ENCODE measurements at regions not wholly inside any gene's neighbourhood (a gene's known extent, or its start where the extent isn't known, plus 50 kb on each side); places are given as distances from the start of the nearest gene placed in this dataset.

DNA sequence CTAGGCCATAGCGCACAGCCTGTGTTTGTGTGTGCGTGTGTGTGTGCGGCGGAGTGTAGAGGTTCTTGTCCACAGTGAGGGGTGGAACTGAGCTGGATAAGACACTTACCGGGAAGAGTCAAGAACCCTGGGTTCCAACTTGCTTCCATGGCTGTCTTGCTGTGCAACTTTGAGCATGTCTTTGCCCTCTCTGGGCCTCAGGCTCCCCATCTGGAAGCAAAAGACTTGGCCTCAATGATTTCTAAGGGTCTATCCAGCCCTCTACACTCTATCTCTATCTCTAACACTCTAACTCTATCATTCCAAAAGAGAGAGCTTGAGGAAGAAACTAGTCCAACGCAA, 121.3 kb upstream of the PJA1 start:
- TF ChIP-seq CTCF (IDR thresholded peaks at IDR 0.05; ENCODE audit: low read depth, low read length): no peak
- no peak overlapping the region for H3K4me3 ChIP-seq (ENCODE audit: low read depth, low read length)

GRCh38 chrX:69285881-69286564, 120.8 kb upstream of the PJA1 start:
- peak overlapping the region; percentile 49 for H3K4me3 ChIP-seq (ENCODE audit: low read depth, low read length)

GRCh38 chrX:69285401-69285877, 120.2 kb upstream of the PJA1 start:
- no peak for TF ChIP-seq CTCF (IDR thresholded peaks at IDR 0.05; ENCODE audit: low read depth, low read length)
- H3K4me3 ChIP-seq (ENCODE audit: low read depth, low read length): peak overlapping the region; percentile 49

More at GRCh38 chrX:69285881-69286564, 120.8 kb upstream of the PJA1 start:
- TF ChIP-seq CTCF (IDR thresholded peaks at IDR 0.05; ENCODE audit: low read depth, low read length): peak; percentile 86

- no peak overlapping the region for H3K4me3 ChIP-seq (ENCODE audit: low read depth, low read length)
- no peak for TF ChIP-seq CTCF (IDR thresholded peaks at IDR 0.05; ENCODE audit: low read depth, low read length)
Measured at GRCh38 chrX:69284491-69284890, 119.2 kb upstream of the PJA1 start.

- H3K4me3 ChIP-seq (ENCODE audit: low read depth, low read length): no peak overlapping the region
- TF ChIP-seq CTCF (IDR thresholded peaks at IDR 0.05; ENCODE audit: low read depth, low read length): no peak
Measured at GRCh38 chrX:69282893-69283690, 117.8 kb upstream of the PJA1 start.

DNA sequence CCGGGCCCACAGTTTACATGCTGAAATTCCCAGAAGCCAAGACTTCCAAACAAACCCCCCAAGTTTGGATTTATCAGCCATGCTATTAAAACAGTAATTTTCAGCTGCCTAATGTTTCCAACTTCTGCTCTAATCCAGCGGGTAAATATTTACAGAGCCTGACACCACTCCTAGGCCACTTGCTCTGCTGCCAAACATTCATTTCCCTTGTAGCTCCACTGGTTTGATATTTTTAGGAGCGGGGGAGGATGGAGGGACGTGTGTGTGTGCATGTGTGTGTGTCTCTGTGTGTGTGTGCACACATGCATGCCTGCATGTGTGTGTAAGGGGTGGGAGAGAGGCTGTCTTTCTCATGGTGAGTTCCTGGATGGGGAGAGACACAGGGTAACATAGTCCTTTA, 115.7 kb upstream of the PJA1 start:
- no peak overlapping the region for H3K4me3 ChIP-seq (ENCODE audit: low read depth, low read length)
- no peak for TF ChIP-seq CTCF (IDR thresholded peaks at IDR 0.05; ENCODE audit: low read depth, low read length)

- no peak for TF ChIP-seq CTCF (IDR thresholded peaks at IDR 0.05; ENCODE audit: low read depth, low read length)
- no peak overlapping the region for H3K4me3 ChIP-seq (ENCODE audit: low read depth, low read length)
Measured at GRCh38 chrX:69279234-69279633, 114.0 kb upstream of the PJA1 start.
